ENCODE measurements at regions not wholly inside any gene's neighbourhood (a gene's known extent, or its start where the extent isn't known, plus 50 kb on each side); places are given as distances from the start of the nearest gene placed in this dataset.

GRCh38 chr9:38141746-38142591 lies 72.9 kb upstream of the SHB start:
- DNase-seq (ENCODE audit: low spot score in 2 of 2) = no peak
- TF ChIP-seq, protein P1, sequence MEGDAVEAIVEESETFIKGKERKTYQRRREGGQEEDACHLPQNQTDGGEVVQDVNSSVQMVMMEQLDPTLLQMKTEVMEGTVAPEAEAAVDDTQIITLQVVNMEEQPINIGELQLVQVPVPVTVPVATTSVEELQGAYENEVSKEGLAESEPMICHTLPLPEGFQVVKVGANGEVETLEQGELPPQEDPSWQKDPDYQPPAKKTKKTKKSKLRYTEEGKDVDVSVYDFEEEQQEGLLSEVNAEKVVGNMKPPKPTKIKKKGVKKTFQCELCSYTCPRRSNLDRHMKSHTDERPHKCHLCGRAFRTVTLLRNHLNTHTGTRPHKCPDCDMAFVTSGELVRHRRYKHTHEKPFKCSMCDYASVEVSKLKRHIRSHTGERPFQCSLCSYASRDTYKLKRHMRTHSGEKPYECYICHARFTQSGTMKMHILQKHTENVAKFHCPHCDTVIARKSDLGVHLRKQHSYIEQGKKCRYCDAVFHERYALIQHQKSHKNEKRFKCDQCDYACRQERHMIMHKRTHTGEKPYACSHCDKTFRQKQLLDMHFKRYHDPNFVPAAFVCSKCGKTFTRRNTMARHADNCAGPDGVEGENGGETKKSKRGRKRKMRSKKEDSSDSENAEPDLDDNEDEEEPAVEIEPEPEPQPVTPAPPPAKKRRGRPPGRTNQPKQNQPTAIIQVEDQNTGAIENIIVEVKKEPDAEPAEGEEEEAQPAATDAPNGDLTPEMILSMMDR (IDR thresholded peaks at IDR 0.05) = no peak
- TF ChIP-seq POLR2AphosphoS5 (IDR thresholded peaks at IDR 0.05) (no peak), POLR2A (IDR thresholded peaks at IDR 0.05) (no peak), EP300 (IDR thresholded peaks at IDR 0.05) (no peak)

GRCh38 chr9:38138276-38138675 lies 69.2 kb upstream of the SHB start:
- Histone ChIP-seq H3K27me3 (peaks cover 23% of the 10 kb centered on the region), H3K4me3 (no peak overlapping the region), H3K4me1 (peaks cover 7% of the 10 kb centered on the region), H3K36me3 (no peaks in the 10 kb centered on the region), H3K27ac (no peak overlapping the region), H3K9me3 (no peaks in the 10 kb centered on the region)
- no peak for TF ChIP-seq POLR2AphosphoS5 (IDR thresholded peaks at IDR 0.05)
- no peak for TF ChIP-seq POLR2A (IDR thresholded peaks at IDR 0.05)
- TF ChIP-seq, protein P1 (IDR thresholded peaks at IDR 0.05) = no peak
- TF ChIP-seq EP300 (IDR thresholded peaks at IDR 0.05) = no peak
- no peak for DNase-seq (ENCODE audit: low spot score in 2 of 2)
- 64% methylated on average over 4 of the region's 4 CpGs for WGBS

More at GRCh38 chr9:38141746-38142591, 72.9 kb upstream of the SHB start:
- Histone ChIP-seq H3K4me3 (no peak overlapping the region), H3K36me3 (no peaks in the 10 kb centered on the region), H3K27me3 (peaks cover 17% of the 10 kb centered on the region), H3K9me3 (no peaks in the 10 kb centered on the region), H3K4me1 (peaks cover 7% of the 10 kb centered on the region), H3K27ac (no peak overlapping the region)
- 30% methylated on average over 4 of the region's 4 CpGs for WGBS

DNA sequence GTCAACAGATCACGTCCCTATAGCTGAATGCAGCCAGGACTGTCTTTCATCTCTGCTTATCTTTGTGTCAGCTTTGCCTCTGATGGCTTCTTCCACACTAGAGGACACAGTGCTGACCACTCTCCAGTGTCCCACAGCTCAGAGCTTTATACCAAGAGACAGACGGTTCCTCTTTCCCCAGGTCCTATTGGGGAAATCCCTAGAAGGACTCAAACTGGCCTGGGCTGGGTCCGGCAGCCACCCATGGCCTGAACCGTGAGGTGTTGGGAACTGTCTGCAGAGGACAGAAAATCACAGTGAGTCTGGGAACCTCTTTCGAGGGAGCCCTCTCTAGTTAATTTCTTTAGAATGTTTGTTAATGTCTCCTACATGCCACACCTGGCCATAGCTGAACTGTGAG lies 68.3 kb upstream of the SHB start:
- Histone ChIP-seq H3K4me1 (peaks cover 7% of the 10 kb centered on the region), H3K27me3 (peaks cover 23% of the 10 kb centered on the region), H3K36me3 (no peaks in the 10 kb centered on the region), H3K4me3 (no peak overlapping the region), H3K9me3 (no peaks in the 10 kb centered on the region), H3K27ac (no peak overlapping the region)
- DNase-seq (ENCODE audit: low spot score in 2 of 2) = no peak
- TF ChIP-seq, protein P1 (IDR thresholded peaks at IDR 0.05) = no peak
- no peak for TF ChIP-seq POLR2A (IDR thresholded peaks at IDR 0.05)
- no peak for TF ChIP-seq POLR2AphosphoS5 (IDR thresholded peaks at IDR 0.05)
- no peak for TF ChIP-seq EP300 (IDR thresholded peaks at IDR 0.05)
- WGBS = 82% methylated on average over 5 of the region's 5 CpGs

GRCh38 chr9:38136386-38136785 lies 67.4 kb upstream of the SHB start:
- TF ChIP-seq EP300 (IDR thresholded peaks at IDR 0.05) (no peak), POLR2A (IDR thresholded peaks at IDR 0.05) (no peak), POLR2AphosphoS5 (IDR thresholded peaks at IDR 0.05) (no peak)
- WGBS = 63% methylated on average over 2 of the region's 2 CpGs

GRCh38 chr9:38134611-38135237 lies 65.7 kb upstream of the SHB start:
- no peaks in the 10 kb centered on the region for H3K4me1 ChIP-seq
- no peak overlapping the region for H3K4me3 ChIP-seq
- DNase-seq (ENCODE audit: low spot score in 2 of 2) = no peak
- TF ChIP-seq, protein P1 (IDR thresholded peaks at IDR 0.05) = no peak
- no peak for TF ChIP-seq POLR2AphosphoS5 (IDR thresholded peaks at IDR 0.05)
- TF ChIP-seq EP300 (IDR thresholded peaks at IDR 0.05) = no peak
- TF ChIP-seq POLR2A (IDR thresholded peaks at IDR 0.05) = no peak
- H3K27ac ChIP-seq = no peak overlapping the region
- H3K36me3 ChIP-seq = no peaks in the 10 kb centered on the region
- WGBS = 84% methylated on average over 6 of the region's 6 CpGs
- H3K27me3 ChIP-seq = peaks cover 11% of the 10 kb centered on the region
- H3K9me3 ChIP-seq = no peaks in the 10 kb centered on the region

More at GRCh38 chr9:38136386-38136785, 67.4 kb upstream of the SHB start:
- H3K27me3 ChIP-seq = peaks cover 23% of the 10 kb centered on the region
- DNase-seq (ENCODE audit: low spot score in 2 of 2) = no peak
- H3K36me3 ChIP-seq = no peaks in the 10 kb centered on the region
- H3K4me1 ChIP-seq = no peaks in the 10 kb centered on the region
- no peak overlapping the region for H3K4me3 ChIP-seq
- H3K27ac ChIP-seq = no peak overlapping the region
- no peaks in the 10 kb centered on the region for H3K9me3 ChIP-seq
